ENCODE measurements at regions not wholly inside any gene's neighbourhood (a gene's known extent, or its start where the extent isn't known, plus 50 kb on each side); places are given as distances from the start of the nearest gene placed in this dataset.
A peak's percentile ranks its signal among the peaks of the same experiment; 100 is the strongest.

- DNase-seq, result no peak
Measured at GRCh38 chr13:73740666-73741065, 393.5 kb downstream of the KLF12 start.

GRCh38 chr13:73739394-73739793, 394.8 kb downstream of the KLF12 start:
- no peak for DNase-seq

- DNase-seq, result no peak
Measured at GRCh38 chr13:73738626-73739025, 395.6 kb downstream of the KLF12 start.

GRCh38 chr13:73737214-73737613, 397.0 kb downstream of the KLF12 start:
- no peak for DNase-seq

GRCh38 chr13:73733706-73734105, 400.5 kb downstream of the KLF12 start:
- no peak for DNase-seq

DNA sequence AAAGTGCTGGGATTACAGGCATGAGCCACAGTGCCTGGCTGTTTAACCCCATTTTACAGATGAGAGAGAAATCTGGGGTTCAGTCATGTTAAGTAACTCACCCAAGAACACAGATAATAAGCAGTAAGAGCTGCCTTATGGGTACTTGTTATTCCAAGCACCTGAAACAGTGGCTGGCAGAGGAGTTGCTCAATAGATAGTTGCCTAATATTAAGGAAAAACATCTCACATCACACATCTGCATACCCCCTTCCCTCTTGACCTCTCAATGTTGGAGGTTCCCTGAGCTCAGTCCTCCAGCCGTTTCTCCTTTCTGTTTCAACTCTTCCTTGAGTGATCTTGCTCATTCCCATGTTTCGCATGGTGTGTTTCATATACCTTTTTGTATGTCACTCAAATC, 401.9 kb downstream of the KLF12 start:
- no peak for DNase-seq

DNA sequence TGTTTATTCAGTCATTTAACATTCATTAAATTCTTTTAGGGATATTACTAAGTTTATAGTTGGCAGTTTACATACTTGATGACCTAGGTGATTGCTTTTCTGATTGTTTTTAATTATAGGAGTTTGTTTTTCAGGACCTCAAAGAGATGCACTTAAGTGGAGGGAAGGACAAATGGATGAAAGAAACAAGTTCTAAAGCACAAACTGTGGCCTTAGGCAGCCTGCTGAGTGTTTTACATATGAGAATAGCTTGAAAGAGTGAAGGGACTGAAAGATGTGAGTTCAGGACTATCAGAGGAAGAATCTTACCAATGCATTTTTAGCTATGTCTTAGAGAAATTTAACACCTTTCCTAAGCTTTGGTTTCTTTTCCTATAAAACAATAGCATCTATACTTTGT, 402.6 kb downstream of the KLF12 start:
- DNase-seq, result no peak

- no peak for DNase-seq
Measured at GRCh38 chr13:73730014-73730413, 404.2 kb downstream of the KLF12 start.

- DNase-seq, result no peak
Measured at GRCh38 chr13:73729046-73729445, 405.2 kb downstream of the KLF12 start.

DNA sequence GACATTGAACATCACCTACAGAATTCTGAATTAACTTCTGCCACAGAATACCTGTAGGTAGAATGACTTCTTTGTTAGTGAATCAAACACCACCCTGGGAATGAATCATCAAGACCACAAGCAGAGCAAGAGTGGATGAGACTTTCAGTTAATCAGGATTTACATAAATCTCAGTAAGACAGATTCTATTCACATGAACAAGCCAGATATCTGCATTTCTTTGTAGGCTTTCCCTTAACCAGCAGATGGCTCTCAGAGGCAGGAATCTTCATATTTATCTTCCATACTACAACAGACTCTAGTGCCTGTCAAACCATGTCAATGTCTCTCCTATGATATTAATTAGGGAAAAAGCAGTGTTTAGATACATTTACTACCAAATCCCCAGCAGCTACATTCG, 412.1 kb downstream of the KLF12 start:
- DNase-seq, result no peak

- no peak for DNase-seq
Measured at GRCh38 chr13:73721571-73721970, 412.6 kb downstream of the KLF12 start.

GRCh38 chr13:73720216-73720840, 413.9 kb downstream of the KLF12 start:
- no peak for DNase-seq

GRCh38 chr13:73718246-73718645, 416.0 kb downstream of the KLF12 start:
- DNase-seq, result no peak

DNA sequence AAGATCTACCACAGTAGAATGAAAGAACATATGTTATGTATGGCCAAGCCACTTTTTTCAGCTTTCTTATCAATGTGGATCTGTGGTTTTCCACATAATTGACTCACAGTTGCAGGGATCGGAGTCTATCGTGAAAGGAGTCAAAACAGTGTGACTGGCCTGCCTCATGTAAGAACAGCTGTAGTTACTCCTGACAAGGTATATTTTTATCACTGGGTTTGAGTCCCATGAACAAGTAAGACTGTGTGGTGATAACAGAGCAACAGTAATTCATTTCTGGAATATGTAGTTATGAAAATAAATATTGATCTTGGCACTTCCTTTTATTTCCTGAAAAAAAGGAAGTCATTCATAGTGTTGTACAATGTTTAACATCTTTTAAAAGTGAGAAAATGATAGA, 416.6 kb downstream of the KLF12 start:
- DNase-seq, result no peak

GRCh38 chr13:73715911-73716510, 418.2 kb downstream of the KLF12 start:
- no peak for DNase-seq

- DNase-seq, result no peak
Measured at GRCh38 chr13:73715114-73715910, 418.9 kb downstream of the KLF12 start.

DNA sequence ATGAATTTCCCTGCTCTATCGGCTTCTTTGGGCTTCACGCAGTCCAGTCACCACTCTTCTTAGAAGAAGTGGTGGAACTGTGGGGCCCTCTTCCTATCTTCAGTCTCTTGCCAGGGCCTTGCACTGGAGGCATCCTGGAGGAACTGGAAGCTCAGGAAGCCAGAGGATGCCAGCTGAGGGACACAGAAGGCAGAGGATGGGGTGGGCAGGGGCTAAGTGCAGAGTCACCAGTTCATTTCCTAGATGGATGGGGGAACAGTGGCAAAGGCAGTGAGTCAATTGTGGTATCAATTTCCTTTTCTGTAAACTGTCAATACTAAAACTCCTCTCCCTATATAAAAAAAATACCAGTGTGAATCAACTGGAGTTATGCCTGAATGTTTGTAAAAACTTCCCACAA, 419.7 kb downstream of the KLF12 start:
- no peak for DNase-seq

DNA sequence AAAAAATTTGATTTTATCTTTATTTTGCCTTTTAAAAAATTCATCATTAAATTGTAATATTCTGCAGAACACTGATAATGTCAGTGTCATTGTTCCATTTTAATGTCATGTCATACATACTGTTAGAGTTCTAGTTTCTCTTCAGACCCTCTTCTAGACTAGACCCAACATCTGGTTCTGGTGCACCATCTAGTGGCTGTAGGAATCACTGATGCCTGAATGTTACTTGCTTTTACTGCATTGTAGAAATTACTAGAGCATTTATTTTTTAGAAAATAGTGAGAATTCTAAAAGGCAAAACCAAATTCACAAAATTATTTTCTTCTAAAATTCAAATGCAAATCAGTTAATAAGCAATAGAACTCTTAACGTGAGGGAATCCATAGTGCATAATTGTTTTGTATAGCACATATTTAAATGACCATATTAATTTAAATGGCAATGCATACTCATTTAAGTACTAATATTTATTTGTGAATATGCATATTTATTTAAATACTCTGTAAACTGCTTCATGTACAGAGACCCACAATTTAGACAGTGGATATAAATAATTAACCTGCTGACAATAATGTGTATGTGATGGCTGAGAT, 425.7 kb downstream of the KLF12 start:
- DNase-seq, result peak; percentile 30 to 61

GRCh38 chr13:73704587-73704986, 429.6 kb downstream of the KLF12 start:
- no peak for DNase-seq

DNA sequence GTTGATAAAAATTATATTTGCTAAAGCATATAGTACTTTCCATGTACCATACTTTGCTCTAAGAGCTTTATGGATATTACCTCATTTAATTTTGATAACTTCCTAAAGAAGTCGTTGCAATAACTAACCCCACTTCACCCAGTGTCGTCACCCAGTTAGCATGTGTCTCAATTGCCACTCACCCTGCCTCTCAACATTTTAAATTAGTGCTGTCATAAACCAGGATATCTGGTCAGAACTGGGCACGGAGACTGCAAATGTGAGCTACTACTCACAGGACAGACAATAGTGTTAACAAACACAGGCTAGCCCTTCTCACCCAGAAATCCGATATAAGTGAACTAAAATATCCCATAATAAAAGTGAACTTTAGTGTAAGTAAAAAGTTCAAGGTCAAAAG, 430.6 kb downstream of the KLF12 start:
- no peak for DNase-seq

- no peak for DNase-seq
Measured at GRCh38 chr13:73702419-73703071, 431.7 kb downstream of the KLF12 start.

DNA sequence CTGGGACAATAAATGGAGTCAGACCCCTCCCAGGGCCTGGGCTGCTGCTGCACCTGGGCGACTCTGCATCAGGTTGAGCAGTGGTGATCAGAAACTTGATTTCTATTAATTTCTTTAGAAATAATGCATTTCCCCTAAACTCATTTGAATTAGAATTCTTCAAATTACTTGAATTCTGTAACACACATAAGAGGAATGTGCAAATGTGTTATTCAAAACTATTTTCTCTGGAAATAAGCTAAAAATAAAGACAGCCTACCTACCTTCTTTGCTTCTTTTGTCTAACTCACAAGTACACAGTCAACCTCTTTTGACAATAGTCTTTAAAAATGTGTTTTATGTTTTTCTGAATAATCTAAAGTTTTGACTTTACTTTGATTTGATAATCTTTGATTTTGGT, 433.0 kb downstream of the KLF12 start:
- DNase-seq, result no peak

GRCh38 chr13:73698859-73699258, 435.3 kb downstream of the KLF12 start:
- no peak for DNase-seq
